Stromal cell of bone marrow (primary cell): ENCODE measurements at regions not wholly inside any gene's neighbourhood (a gene's known extent, or its start where the extent isn't known, plus 50 kb on each side); places are given as distances from the start of the nearest gene placed in this dataset.
A peak's percentile ranks its signal among the peaks of the same experiment; 100 is the strongest.

Source experiments
- DNase-seq: peaks from one replicate; pipeline ENCODE4 v3.0.0-alpha.2; 2012; ENCODE audit warnings: low read depth

DNA sequence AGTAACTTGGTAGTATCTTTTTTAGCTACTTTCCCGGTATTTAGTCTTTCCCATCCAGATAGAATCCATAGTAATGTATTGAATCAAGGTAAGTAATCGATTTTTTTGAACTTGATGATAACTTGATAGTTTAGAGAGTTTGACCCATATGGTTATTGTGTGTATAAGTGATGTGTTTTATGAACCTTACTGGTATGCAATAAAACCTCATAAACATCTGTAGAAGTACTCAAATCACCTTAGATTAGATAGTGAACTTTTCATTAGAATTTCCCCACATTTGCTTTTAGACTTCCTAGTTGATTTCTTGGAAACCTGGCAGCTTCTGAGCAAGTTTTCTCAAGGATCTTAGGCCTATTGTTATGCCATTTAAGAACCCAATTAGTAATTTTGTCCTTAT lies 80.8 kb upstream of the PDE5A start:
- no peak for DNase-seq

DNA sequence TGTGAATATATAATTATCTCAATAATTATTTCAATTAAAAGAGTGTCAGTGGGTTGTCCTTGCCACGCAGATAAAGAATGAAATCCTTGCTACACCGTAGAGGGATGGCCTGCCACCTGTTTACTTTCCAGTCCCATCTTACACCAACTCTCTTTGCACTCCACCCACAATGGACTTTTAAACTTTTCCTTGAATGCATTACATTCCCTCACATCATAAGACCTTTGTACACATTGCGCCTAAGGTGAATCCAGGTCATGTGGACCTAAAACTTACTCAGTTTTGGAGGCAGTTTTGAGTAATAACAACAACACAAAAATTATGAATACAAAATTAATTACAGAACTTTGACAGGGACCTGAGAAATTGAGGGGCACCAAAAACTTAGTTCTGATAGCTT lies 78.7 kb upstream of the PDE5A start:
- DNase-seq, result no peak

DNA sequence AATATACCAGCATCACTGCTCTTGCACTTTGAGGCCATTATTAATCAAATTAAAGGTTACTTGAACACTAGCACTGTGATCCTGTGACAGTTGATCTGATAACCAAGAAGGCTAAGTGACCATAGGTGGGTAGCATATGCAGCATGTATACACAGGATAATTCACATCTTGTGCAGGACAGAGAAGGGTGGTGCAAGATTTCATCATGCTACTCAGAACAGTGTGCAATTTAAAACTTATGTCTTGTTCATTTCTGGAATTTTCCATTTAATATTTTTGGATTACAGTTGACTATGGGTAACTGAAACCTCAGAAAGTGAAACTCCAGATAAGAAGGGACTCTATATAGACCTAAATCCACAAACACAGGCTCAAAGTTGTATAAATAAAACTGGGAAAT lies 78.2 kb upstream of the PDE5A start:
- no peak for DNase-seq

DNA sequence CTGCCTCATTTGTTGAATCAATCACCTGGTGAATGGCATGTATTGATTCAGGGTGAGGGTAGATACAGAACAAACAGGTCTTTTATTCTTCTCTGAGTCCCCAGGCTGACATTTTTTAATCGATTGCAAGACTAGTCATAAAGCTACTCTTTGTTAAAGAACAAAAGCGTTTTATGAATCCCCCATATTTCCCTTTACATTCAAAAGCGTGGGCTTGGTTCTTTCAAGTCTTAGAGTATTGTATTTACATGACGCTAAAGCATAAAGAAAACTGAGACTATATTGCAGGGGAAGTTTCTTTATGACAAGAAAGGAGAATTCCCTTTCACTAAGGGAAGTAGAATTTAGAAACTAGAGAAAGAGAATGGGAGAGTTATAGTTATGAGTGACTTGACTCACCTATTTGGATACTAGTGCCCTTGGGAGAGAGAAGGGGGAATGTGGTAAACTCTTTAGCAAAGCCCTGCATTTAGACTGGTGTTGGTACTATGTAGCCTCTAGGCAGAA lies 69.3 kb upstream of the PDE5A start:
- no peak for DNase-seq

DNA sequence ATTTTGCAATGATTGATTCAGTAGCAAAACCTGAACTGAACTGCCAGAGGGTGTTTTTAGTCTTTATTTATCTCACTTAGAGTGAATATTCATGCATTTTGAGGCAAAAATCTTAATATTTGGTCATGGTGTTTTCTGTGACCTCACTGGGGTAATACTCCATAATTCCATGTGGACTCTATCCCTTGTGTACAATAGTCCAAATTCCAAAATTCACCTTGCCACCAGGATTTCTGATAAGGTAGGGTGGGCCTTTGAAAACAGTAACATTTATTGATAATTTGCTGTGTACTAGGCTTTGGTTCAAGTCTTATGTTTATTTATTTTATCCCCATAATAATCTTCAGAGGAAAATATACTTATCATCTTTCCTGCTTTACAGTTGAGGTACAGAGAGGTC lies 68.4 kb upstream of the PDE5A start:
- DNase-seq, result no peak

DNA sequence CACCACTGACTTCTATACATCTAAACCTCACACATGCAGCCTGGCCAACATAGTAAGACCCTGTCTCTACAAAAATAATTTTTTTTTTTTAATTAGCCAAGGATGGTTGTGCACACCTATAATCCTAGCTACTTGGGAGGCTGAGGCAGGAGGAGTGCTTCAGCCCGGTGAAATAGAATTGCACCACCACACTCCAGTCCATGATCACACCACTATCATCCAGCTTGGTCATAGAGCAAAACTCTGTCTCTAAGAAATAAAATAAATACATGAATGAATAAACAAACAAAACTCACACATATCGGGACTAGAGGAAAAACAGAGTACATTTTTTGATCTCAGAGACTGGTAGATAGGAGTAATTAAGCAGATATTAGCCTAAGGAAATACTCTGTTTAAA lies 66.6 kb upstream of the PDE5A start:
- no peak for DNase-seq

DNA sequence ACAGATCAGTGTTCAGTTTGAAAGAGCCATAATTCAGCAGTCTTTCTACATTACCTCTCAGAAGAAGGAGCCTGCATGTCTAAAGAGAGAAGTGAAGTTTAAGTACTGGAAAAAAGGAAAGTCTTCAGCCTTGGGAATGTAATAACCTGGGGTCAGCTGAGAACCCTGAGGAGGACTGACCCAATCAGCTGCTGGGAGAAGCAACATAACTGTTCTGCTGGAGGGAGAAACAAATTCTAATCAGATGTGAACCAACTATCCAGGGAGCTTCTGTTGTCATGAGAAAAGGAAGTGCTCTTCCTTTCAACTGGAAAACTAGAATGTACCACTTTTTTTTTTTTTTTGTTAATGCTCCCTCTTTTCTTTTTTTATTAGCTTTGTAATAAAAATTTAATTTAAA lies 64.5 kb upstream of the PDE5A start:
- peak; percentile 49 for DNase-seq

DNA sequence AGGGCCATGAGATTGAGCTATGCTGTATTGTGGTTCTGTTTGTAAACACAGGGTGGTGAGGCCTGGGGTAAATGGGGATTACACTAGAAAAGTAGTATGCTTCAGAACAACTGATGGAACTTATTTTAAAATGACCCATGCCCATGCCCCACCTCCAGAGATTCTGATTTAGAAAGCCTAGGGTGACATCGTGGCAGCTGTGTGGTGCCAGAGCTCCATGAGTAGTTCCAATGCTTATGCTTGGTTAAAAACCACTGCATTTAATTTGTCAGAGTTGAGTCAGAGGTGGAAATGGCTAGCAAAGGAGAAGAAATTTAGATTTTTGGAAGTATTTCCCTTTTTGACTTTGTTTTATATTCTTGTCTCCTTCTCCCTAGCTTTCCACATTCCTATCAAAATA lies 63.4 kb upstream of the PDE5A start:
- DNase-seq, result peak; percentile 71

DNA sequence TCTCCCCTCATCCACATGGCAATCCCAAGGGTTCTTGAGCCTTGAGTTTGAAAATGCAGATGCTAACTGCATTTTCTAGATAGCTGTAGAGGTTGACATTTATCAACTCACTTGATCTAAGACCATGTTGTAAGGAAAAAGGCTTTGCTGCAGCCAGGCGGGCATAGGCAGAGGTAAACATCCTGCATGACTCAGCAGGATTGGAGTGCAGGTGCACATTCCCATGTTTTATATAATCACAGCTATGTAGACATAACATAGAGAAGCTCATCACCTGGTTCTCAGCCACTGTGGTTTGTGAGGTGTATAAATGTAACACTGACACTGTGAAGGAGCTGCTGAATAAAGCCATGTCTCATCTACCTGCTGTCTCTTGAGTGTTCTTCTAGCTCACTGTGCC lies 62.3 kb upstream of the PDE5A start:
- DNase-seq, result no peak

DNA sequence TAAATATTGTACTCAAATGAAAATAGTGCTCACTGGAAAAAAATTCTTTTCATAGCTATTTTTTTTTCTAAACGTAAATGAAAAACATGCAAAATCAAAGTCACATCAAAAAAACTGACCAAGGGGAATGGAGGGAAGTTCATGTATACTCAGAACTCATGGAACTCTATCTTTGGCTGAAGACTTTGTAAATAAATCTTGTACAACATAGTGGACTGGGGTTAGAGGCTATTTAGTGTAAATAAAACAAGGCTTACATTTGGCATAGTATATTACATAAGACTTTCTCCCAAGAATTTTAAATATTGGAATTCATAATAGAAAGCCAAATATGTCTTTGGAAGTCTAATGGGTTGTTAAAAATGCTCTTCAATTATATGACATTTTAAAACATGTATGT lies 59.8 kb upstream of the PDE5A start:
- no peak for DNase-seq

DNA sequence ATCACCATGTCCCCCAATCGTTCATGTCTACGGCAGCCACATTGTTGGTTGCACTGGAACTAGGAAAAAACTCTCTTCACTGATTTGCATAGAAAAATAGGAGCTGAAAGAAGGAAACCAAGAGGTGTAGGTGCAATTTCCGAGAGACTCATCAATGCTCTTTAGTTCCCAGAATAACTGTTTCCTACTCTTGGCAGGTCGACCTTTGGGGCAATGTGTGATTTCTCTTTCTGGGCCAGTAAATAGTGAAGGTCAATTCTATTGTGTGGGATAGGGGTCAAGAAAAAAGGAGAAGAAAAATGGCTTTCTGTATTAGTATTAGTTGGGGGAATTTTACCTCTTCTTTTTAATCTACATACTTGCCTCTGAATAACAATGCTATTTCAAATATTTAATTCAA lies 55.9 kb upstream of the PDE5A start:
- DNase-seq, result no peak

DNA sequence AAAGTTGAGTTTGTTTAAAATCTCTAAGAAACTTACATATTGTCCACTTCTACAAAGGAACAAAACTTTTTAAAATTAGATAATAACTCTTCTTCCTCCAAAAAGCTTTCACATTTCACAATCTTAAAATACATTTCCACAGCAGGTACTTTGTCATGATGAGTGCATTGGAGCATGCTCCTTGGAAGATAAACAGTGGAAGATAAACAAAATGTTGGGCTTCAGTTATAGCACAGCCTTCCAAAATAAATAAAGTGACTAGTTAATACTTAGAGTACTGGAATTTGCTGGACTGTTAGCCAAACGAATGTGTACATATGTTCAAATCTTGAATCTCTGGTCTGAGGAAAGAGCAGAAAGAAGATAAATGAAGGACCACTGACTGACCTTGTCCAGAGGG lies 54.9 kb upstream of the PDE5A start:
- DNase-seq, result peak; percentile 56

DNA sequence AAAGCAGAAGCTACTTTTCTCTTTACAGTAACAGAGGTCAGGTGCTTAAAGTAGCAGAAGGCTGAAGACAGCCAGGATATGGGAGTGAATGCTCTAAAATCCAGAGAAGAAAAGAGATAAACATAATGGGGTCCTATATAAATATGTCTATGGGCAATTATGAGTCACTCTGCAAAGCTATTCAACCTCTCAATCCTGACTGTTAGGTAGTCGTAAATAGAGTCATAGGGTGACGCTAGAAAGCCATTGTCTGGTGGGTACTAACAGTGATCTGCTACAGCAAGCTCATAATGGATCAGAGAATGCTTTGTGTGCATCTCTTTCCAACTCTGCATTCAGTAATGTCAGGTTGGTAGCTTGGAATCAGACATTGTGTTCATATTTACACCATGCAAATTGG lies 53.5 kb upstream of the PDE5A start:
- DNase-seq, result no peak

DNA sequence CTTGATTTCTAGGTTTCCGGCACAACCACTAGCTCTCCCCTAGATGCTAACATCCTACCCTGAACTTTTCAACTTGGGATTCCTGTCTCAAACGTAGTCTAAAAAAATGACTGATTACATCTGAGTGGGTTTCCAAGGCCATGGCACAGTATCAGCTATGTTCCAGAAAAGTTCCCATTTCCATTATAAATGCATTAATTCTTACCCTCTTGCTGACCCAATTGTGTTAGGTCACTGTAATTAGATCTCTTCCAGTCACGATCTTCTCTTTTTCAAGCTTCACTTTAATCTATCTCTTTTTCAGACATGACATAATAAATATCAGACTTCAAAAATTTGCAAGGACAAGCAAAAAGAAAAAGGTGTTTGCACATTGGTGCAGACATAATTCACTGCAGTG lies 50.6 kb upstream of the PDE5A start:
- no peak for DNase-seq

DNA sequence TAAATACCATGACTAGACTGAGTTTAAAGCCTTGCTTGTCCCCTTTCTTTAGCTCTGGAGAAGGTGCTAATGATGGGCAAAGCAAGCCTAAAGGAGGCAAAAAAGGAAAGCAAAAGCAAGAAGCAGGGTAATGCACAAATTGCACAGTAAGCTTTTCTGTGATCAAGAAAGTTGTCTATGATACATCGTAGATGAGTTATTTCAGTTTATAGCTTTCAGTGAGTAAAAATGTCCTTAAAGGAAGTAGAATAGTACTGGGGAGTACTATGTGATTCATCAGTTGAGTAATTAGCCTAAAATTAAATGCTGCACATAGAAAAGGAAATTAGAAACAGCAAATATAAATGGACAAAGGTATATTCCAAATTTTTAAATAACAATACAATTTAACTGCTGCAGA lies 50.2 kb upstream of the PDE5A start:
- DNase-seq, result no peak
